HG02798 (cell line): ENCODE measurements at regions not wholly inside any gene's neighbourhood (a gene's known extent, or its start where the extent isn't known, plus 50 kb on each side); places are given as distances from the start of the nearest gene placed in this dataset.

ENCODE experiments used
- ATAC-seq: cut with Tn5 transposase; IDR thresholded peaks from one replicate; pipeline ENCODE4 v1.9.1; 2021; ENCODE audit warnings: mild to moderate bottlenecking; ENCODE audit not compliant: unreplicated experiment, poor library complexity

GRCh38 chr9:88326936-88327335 is 61.3 kb upstream of the SPIN1 start:
- no peak for ATAC-seq

DNA sequence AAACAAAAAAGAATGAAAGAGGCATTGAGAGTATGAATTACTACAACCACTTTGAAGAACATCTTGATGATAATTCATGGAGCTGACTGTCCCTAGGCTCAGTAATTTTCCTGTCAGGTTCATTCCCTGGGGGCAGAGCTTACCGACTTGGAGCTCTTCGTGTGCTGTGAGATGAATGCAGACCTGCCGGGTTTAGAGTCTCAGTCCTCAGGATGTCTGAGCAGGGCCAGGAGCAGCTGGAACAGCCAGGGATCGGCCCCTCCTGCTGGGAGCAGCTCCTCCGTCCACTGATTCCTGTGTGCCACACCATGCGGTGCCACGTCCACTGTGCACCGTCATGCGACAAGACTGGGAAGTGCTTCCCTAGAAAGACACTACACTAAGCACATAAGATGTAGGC is 62.2 kb upstream of the SPIN1 start:
- no peak for ATAC-seq

GRCh38 chr9:88322906-88323566 is 65.2 kb upstream of the SPIN1 start:
- ATAC-seq, result no peak

GRCh38 chr9:88321764-88322163 is 66.5 kb upstream of the SPIN1 start:
- ATAC-seq, result no peak

- no peak for ATAC-seq
These were observed 67.4 kb upstream of the SPIN1 start for GRCh38 chr9:88320748-88321415.

GRCh38 chr9:88319936-88320747 is 68.1 kb upstream of the SPIN1 start:
- no peak for ATAC-seq

- no peak for ATAC-seq
These were observed 74.7 kb upstream of the SPIN1 start for GRCh38 chr9:88313364-88314220.

DNA sequence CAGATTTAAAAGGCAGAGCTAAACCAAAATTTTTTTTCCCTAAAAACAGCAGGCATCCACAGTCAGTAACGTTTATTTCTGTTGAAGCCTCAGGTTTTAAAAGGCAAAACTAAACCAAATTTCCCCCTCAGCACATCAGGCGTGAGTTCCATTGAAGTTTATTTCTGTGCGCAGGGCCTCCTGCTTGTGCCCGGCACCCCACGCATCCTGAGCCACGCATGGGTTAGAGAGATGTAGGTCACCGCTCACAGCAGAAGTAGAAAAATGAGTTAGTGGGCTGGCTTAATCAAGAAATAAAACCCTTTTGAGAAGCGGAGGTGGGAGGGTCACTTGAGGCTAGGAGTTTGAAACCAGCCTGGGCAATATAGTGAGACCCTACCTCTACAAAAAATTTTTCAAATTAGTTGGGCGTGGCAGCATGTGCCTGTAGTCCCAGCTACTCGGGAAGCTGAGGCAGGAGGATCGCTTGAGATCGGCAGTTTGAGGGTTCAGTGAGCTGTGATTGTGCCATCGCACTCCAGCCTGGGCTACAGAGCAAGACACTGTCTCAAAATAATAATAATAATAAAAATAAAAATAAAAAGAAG is 75.6 kb upstream of the SPIN1 start:
- no peak for ATAC-seq

- ATAC-seq, result no peak
These were observed 76.2 kb upstream of the SPIN1 start for GRCh38 chr9:88312045-88312444.

DNA sequence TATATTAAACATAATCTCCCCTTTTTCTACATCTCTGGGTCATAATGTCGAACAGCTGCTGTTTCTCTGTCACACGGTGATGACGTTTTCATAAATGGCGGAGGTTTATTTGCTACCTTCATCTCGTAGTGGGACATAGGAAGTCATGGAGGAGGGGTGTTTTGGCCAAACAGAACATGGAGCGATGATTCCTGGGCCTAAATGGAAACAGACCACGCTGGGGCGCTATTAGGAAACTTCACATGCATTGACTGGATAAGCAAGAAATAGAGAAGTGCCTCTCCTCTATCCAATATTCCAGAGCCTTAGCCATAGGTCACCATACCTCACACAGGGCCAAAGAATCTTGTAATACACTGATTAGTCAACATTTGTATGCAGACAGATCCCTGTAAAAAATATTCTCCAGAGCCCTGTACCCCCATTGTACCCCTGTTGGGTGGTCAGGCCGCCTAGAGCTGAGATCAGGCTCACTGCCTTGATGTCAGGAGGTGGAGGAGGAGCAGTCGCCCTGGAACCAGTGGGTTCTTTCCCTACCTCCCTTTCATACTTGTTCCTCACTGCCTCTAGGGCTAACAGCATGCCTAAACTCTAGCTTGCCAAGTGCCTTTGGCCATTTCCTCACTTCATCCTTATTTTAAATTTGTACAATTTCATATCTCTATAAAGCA is 77.8 kb upstream of the SPIN1 start:
- no peak for ATAC-seq

DNA sequence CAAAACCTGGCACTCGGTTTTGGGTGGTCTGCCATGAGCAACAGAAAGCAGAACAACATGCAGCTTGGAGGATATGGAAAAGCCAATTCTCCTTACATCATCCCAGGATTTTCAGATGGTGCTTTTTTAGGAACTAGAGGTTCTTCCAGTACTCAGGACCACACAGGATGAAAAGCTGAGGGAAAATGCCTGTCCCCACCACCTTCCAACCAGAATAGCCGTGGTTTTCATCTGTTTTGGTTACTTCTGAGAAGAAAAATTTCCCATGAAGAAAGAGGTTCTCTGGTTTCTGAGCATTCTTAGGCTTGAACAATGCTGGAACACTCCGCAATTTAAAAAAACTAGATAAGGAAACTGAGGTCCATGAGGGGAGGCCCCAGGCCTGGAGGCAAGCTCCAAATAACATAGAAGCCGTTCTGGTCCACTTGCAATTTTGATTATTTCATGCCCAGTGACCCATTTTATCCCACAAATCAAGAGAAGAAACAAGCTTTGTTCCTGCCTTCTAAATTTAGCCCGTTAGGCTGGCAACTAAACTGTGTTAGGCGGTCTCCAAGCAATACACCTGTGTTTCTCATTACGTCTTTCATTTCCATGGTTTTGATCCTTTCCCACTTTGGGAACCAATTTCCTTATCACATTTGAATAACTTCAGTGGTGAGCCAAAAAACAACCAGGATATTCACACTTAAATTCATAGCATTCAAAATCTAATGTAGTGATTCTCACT is 79.2 kb upstream of the SPIN1 start:
- no peak for ATAC-seq

DNA sequence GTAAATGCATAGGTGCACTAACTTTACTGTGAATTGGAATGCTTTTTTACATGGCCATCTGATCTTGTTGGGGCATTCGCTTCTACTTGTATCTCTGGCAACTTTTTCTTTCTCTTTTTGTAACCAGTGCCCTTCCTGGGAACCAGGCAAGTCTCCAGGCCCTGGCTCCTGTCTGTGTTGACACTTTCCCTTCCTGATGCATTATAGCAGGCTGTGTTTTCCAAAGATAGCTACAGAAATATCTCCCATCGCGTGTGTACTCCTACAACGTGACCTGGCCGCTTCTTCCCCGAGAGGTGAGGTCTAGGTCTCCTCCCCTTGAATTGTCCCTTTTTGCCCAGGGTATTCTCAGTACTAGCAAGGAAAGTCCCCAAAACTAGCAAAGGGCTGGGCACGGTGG is 81.1 kb upstream of the SPIN1 start:
- ATAC-seq, result no peak

DNA sequence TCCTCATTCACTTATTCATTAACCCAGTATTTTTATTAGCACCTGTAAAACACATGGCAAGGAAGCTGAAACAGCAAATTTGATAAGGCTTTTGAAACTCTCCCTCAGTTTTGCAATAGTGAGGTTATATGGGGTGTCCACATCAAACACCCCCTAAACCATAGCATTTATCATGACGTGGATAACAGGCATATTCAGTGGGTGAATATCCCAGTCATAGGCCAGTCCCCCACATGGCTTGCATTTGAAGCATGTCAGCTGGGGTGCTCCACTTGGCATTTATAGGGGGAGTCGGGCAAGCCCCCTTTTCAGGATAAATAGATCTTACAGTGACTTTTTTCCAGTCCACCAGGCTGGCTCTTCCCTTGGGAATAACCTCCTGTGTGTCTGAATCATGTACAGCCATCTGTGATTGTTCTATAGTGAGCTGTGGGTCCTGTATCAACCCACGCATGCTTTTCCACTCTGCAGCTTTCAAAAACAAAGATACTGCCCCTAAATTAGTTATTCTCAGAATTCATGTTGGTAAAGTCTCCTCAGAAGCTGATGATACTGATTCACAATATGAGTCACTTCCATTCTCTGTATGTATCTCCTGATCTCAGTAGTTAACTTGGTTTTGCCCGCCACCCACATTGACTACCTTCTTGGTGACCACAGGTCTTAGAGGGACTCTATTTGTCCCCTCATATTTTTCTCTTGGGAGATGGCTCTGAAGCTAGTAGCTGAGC is 84.4 kb upstream of the SPIN1 start:
- peak; percentile 93 for ATAC-seq

DNA sequence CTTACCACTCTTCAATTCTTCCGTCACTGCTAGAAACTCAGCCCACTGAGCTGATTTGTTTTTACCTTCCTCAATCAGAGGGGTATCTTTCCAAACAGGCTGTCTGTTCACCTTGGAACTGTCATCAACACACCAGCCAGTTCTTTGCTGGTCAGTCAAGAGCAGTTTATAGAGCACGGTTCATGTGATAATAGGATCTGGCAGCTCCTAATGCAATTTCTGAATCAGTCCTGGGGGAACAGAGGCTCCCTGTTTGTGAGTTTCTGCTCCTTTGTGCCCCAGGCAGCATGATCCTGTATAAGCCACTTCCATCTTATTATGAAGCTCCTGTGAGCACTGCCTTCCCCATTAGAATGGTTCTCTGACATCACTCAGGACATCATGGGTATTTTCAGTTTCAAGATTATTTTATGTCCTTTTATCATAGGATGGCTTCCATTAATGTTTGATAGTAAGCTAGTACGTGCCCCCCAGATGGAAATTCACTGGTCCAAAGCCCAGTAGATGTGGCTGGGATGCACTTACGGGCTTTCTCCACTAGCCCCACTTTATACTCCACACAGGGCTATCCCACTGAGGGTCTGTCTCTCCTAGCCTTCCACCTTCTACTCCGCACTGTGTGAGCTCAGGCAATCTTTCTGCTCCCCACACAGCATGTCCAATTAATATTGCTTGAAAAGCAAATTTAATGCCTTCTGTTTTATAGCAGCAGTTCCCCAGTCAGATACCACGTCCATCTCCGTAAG is 85.5 kb upstream of the SPIN1 start:
- no peak for ATAC-seq

- no peak for ATAC-seq
These were observed 87.7 kb upstream of the SPIN1 start for GRCh38 chr9:88300556-88300955.

DNA sequence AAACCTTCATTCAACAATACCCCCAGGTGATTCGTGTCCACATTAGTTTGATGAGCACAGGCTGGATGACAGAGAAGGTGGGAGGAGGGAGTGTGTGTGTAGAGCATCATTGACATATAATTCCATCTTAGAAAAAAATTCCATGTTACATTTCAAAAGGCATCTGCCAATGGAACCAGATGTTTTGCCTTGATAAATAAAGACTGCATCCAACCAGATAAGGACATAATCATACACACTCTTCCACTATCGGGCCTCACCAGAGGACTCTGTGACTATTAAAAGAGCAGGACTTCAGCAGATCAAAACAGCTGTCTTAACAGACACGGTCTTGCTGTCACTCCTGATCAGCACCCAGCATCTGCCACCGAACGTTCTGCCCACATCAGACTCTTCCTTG is 96.4 kb upstream of the SPIN1 start:
- ATAC-seq, result no peak

- no peak for ATAC-seq
These were observed 97.2 kb upstream of the SPIN1 start for GRCh38 chr9:88291056-88291455.

- no peak for ATAC-seq
These were observed 98.7 kb upstream of the SPIN1 start for GRCh38 chr9:88289532-88289931.
